ENCODE measurements at regions not wholly inside any gene's neighbourhood (a gene's known extent, or its start where the extent isn't known, plus 50 kb on each side); places are given as distances from the start of the nearest gene placed in this dataset.

GRCh38 chr1:63129184-63129583, 193.2 kb upstream of the FOXD3 start:
- TF ChIP-seq, protein P1, sequence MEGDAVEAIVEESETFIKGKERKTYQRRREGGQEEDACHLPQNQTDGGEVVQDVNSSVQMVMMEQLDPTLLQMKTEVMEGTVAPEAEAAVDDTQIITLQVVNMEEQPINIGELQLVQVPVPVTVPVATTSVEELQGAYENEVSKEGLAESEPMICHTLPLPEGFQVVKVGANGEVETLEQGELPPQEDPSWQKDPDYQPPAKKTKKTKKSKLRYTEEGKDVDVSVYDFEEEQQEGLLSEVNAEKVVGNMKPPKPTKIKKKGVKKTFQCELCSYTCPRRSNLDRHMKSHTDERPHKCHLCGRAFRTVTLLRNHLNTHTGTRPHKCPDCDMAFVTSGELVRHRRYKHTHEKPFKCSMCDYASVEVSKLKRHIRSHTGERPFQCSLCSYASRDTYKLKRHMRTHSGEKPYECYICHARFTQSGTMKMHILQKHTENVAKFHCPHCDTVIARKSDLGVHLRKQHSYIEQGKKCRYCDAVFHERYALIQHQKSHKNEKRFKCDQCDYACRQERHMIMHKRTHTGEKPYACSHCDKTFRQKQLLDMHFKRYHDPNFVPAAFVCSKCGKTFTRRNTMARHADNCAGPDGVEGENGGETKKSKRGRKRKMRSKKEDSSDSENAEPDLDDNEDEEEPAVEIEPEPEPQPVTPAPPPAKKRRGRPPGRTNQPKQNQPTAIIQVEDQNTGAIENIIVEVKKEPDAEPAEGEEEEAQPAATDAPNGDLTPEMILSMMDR (IDR thresholded peaks at IDR 0.05; ENCODE audit: unreplicated experiment), result no peak
- Mint-ChIP-seq H3K27me3 (ENCODE audit: low read depth) (peaks cover 23% of the 10 kb centered on the region), H3K4me3 (no peak overlapping the region), H3K9me3 (no peaks in the 10 kb centered on the region), H3K36me3 (no peaks in the 10 kb centered on the region), H3K4me1 (peaks cover 30% of the 10 kb centered on the region), H3K27ac (no peak overlapping the region)
- DNase-seq (ENCODE audit: low spot score in 2 of 2, unreplicated experiment in 2 of 2), result no peak

DNA sequence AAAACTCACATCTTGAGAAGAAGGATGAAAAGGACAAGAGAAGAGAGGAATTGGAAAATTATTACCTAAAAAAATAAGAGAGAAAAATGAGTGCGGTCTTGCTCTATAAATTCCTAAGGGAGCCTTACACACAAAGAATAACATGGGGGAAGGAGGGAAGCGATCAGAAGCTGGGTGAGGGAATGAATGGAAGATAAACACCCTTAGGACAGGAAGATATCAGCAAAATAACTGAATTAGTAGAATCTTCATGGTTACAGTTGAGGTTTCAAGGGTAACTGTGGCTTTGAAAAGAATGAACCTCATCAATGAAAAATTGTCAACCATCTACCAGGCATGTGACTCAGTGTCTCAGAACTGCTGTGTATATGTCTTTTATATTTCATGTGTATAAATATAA, 192.5 kb upstream of the FOXD3 start:
- Mint-ChIP-seq H3K4me1 (peaks cover 28% of the 10 kb centered on the region), H3K27ac (no peak overlapping the region), H3K36me3 (no peaks in the 10 kb centered on the region), H3K9me3 (no peaks in the 10 kb centered on the region), H3K27me3 (ENCODE audit: low read depth) (peaks cover 25% of the 10 kb centered on the region), H3K4me3 (no peak overlapping the region)
- TF ChIP-seq, protein P1 (IDR thresholded peaks at IDR 0.05; ENCODE audit: unreplicated experiment), result no peak
- DNase-seq (ENCODE audit: low spot score in 2 of 2, unreplicated experiment in 2 of 2), result no peak

DNA sequence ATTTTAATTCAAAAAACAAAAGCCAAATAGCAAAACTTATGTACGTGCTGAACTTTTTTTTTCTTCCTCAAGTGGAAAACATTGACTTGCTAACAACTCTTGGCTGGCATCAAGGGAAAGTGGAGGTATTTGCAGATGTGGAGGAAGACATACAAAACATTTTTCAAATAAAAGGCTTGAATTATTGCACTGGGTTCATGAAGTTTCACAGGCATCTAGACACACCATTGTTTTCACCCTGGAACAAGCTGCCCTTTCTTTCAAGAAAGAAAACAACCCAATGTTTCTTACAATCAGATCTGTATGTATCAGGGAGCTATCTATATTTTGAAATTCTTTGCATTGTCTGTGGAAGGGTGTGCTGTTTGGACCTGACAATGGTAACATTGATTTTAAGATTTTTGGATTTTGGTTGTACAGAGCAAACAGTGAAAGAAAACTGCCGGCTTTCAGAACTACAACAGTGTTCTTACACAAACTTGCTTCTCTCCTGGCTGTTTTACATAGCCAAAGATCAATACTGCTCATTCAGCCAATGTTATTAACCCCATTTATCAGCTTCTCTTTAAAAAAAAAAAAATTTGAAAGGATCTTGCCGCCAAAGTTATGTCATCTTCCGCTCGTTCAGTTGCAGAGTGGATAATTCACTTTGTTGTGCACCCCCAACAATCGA, 187.7 kb upstream of the FOXD3 start:
- Mint-ChIP-seq H3K9me3 (peaks cover 6% of the 10 kb centered on the region), H3K4me3 (no peak overlapping the region), H3K27ac (no peak overlapping the region), H3K4me1 (peaks cover 17% of the 10 kb centered on the region), H3K36me3 (no peaks in the 10 kb centered on the region), H3K27me3 (ENCODE audit: low read depth) (peaks cover 43% of the 10 kb centered on the region)
- no peak for DNase-seq (ENCODE audit: low spot score in 2 of 2, unreplicated experiment in 2 of 2)
- TF ChIP-seq, protein P1 (IDR thresholded peaks at IDR 0.05; ENCODE audit: unreplicated experiment), result no peak

DNA sequence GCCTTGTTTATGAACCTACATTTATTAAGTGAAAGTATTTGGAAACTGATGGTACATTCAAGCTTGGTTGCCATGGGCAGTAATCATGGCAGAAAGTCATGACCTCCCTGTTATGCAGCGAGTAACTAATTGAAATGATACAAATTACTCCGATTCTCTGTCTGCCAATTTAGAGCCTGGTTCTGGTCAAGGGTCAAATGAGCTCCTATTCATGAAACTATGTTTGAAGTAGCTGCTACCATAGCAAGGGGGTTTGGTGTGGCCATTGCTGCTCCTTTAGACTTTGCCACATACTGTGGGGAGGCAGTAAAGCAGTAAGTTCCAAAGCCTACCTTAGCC, 187.2 kb upstream of the FOXD3 start:
- no peak overlapping the region for H3K4me3 Mint-ChIP-seq

GRCh38 chr1:63135801-63136200, 186.6 kb upstream of the FOXD3 start:
- H3K27ac Mint-ChIP-seq, result no peak overlapping the region
- H3K27me3 Mint-ChIP-seq (ENCODE audit: low read depth), result peaks cover 42% of the 10 kb centered on the region
- TF ChIP-seq, protein P1 (IDR thresholded peaks at IDR 0.05; ENCODE audit: unreplicated experiment), result no peak
- peaks cover 11% of the 10 kb centered on the region for H3K4me1 Mint-ChIP-seq
- peaks cover 6% of the 10 kb centered on the region for H3K9me3 Mint-ChIP-seq
- H3K36me3 Mint-ChIP-seq, result no peaks in the 10 kb centered on the region
- H3K4me3 Mint-ChIP-seq, result no peak overlapping the region
- no peak for DNase-seq (ENCODE audit: low spot score in 2 of 2, unreplicated experiment in 2 of 2)

More for the DNA sequence above, 187.2 kb upstream of the FOXD3 start:
- no peak overlapping the region for H3K27ac Mint-ChIP-seq
- TF ChIP-seq, protein P1 (IDR thresholded peaks at IDR 0.05; ENCODE audit: unreplicated experiment), result no peak
- no peaks in the 10 kb centered on the region for H3K36me3 Mint-ChIP-seq
- H3K4me1 Mint-ChIP-seq, result peaks cover 14% of the 10 kb centered on the region
- H3K9me3 Mint-ChIP-seq, result peaks cover 6% of the 10 kb centered on the region
- H3K27me3 Mint-ChIP-seq (ENCODE audit: low read depth), result peaks cover 43% of the 10 kb centered on the region
- no peak for DNase-seq (ENCODE audit: low spot score in 2 of 2, unreplicated experiment in 2 of 2)

DNA sequence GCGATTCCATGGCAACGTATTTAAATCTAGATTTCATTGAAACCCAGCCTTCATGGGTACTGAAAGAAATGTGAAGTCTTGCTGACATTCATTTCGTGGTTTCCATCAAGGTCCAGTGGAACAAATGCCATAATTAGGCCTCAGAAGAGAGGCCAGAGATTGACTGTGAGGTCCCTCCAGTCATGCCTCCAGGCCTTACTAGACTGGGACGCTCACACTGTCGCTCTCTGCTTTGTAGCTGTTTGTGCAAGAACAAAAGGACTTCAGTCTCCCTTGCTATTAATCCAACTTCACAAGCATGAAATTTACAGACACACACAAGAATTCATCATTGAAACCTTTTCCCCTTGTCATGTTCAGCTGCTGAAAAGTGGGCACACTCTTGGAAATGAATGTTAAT, 180.4 kb upstream of the FOXD3 start:
- peaks cover 24% of the 10 kb centered on the region for H3K27me3 Mint-ChIP-seq (ENCODE audit: low read depth)

More for the DNA sequence above, 180.4 kb upstream of the FOXD3 start:
- TF ChIP-seq, protein P1 (IDR thresholded peaks at IDR 0.05; ENCODE audit: unreplicated experiment), result no peak
- Mint-ChIP-seq H3K27ac (no peak overlapping the region), H3K4me3 (no peak overlapping the region), H3K36me3 (no peaks in the 10 kb centered on the region), H3K9me3 (peaks cover 6% of the 10 kb centered on the region), H3K4me1 (no peaks in the 10 kb centered on the region)
- no peak for DNase-seq (ENCODE audit: low spot score in 2 of 2, unreplicated experiment in 2 of 2)

Data from mesothelial cell of epicardium (in vitro differentiated cells).